ENCODE measurements at regions not wholly inside any gene's neighbourhood (a gene's known extent, or its start where the extent isn't known, plus 50 kb on each side); places are given as distances from the start of the nearest gene placed in this dataset.

DNA sequence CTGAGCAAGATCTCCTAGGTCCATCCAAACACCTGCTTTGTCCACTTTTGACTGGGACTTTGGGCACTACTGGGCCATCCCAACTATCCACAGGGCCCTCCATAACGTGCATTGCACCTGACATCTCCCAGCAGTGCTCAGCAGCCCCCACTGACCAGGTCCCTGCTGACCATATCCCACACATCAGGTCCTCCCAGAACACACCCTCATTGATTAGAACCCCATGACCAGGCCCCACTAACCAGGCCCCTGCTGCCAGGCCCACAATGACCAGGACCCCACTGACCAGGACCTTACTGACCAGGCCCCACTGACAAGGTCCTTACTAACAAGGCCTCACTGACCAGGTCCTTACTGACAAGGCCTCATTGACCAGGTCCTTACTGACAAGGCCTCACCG, 93.9 kb upstream of the CTSV start:
- TF ChIP-seq FOXK2 (IDR thresholded peaks at IDR 0.05) (no peak), CTBP1 (IDR thresholded peaks at IDR 0.05; ENCODE audit: borderline replicate concordance) (no peak), FOXA1 (IDR thresholded peaks at IDR 0.05) (no peak), SP1 (IDR thresholded peaks at IDR 0.05) (no peak), ELF4 (IDR thresholded peaks at IDR 0.05) (no peak), HDGF (IDR thresholded peaks at IDR 0.05; ENCODE audit: borderline replicate concordance) (no peak), ARNT (IDR thresholded peaks at IDR 0.05) (no peak), BHLHE40 (IDR thresholded peaks at IDR 0.05; ENCODE audit: borderline replicate concordance) (no peak), L3MBTL2 (conservative IDR thresholded peaks at IDR 0.05) (no peak)
- TF ChIP-seq, protein P1, sequence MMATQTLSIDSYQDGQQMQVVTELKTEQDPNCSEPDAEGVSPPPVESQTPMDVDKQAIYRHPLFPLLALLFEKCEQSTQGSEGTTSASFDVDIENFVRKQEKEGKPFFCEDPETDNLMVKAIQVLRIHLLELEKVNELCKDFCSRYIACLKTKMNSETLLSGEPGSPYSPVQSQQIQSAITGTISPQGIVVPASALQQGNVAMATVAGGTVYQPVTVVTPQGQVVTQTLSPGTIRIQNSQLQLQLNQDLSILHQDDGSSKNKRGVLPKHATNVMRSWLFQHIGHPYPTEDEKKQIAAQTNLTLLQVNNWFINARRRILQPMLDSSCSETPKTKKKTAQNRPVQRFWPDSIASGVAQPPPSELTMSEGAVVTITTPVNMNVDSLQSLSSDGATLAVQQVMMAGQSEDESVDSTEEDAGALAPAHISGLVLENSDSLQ (IDR thresholded peaks at IDR 0.05): no peak
